ENCODE measurements at regions not wholly inside any gene's neighbourhood (a gene's known extent, or its start where the extent isn't known, plus 50 kb on each side); places are given as distances from the start of the nearest gene placed in this dataset.
"Not testable (repeated sequence)": the region's sequence is repeated elsewhere in the genome, so short reads cannot be mapped to it uniquely, and the experiment has no call there.

DNA sequence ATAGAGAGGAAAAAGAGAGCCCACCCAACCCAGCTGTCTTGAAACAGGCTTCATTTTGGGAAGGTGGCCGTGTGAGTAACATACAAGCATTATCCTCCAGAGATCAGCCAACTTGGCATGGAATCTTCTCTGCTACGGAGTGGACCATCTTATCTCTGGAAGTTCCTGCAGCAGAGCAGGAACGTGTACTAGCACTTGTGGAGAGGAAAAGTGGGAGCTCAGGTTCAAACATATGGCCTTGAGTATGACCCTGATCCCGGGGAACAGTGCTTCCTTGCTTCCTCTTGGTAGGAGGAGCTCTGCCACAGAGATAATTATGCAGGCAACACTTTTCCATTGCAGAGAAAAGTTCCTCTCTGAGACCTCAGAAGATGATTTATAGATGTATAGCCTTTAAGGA is 490.4 kb upstream of the ACO1 start:
- no peak for TF ChIP-seq ZNF274 (IDR thresholded peaks at IDR 0.05; ENCODE audit: low read depth, low read length)
- H3K4me3 ChIP-seq (ENCODE audit: low read length) = no peak overlapping the region

DNA sequence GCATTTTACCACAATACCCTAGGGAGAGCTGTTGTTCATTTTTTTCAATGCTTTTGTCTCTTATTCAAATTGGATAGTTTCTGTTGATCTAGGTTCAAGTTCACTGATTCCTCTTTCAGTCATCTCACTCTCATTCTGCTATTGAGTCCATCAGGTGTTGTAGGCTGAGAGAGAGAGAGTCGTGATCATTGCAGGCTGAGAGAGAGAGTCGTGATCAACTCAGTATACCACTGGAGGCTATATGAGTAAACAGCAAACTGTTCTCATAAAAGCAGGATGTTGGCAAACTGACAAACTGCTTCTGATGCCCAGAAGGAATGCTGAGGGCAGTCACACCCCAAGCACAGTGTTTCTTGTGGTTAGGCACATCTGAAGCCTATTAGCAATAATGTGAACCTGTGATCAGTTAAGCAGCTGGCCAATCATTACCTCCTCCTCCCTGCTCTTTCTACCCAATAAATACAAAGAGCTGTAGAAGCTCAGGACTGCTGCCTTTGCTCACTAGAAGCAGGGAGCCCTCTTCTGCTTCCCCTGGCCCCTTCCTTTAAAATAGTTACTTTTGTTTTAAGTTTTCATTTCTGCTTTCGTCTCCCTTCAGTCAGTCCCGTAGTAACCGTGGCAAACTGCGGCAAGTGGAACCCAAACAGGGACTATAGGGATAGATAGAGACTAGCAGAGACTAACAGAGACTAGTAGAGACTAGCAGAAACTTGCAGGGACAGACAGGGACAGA is 476.1 kb upstream of the ACO1 start:
- no peak overlapping the region for H3K4me3 ChIP-seq (ENCODE audit: low read length)
- TF ChIP-seq ZNF274 (IDR thresholded peaks at IDR 0.05; ENCODE audit: low read depth, low read length) = no peak

DNA sequence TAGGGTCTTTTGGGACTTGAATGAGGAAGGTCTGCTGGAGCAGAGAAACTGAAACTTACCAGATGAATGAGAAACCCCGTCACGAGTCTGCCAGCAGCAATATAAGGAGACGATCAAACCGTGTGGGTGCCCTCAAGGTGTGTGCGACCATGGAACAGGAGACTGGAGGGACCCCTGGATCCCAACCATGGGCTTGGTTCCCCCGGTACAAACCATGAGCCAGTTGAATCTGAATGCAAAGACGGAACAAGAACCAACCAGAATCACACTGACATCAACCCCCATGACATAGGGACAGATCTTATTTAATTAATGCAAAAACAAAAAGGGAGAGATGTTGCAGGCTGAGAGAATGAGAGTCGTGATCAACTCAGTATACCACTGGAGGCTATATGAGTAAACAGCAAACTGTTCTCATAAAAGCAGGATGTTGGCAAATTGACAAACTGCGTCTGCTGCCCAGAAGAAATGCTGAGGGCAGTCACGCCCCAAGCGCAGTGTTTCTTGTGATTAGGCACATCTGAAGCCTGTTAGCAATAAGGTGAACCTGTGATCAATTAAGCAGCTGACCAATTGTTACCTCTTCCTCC is 475.5 kb upstream of the ACO1 start:
- H3K4me3 ChIP-seq (ENCODE audit: low read length) = no peak overlapping the region
- TF ChIP-seq ZNF274 (IDR thresholded peaks at IDR 0.05; ENCODE audit: low read depth, low read length) = no peak

DNA sequence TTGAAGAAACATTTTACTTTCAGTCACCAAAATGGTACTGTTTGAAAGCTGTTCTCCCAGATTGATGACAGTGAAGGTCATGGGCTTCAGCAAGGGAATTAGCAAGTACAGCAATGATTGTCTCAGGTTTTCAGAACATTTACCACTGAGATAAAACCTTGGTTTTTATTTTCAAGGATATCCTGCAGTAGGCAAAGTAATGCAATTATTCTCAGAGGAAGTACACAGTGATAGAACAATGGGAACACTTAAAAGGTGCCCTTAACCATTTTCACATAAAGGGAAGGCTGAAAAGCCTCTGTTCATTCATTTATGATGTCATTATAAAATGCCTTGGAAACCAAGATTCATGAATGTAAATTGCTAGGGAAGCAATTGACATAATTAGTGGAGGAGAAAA is 471.8 kb upstream of the ACO1 start:
- no peak overlapping the region for H3K4me3 ChIP-seq (ENCODE audit: low read length)
- TF ChIP-seq ZNF274 (IDR thresholded peaks at IDR 0.05; ENCODE audit: low read depth, low read length) = no peak

DNA sequence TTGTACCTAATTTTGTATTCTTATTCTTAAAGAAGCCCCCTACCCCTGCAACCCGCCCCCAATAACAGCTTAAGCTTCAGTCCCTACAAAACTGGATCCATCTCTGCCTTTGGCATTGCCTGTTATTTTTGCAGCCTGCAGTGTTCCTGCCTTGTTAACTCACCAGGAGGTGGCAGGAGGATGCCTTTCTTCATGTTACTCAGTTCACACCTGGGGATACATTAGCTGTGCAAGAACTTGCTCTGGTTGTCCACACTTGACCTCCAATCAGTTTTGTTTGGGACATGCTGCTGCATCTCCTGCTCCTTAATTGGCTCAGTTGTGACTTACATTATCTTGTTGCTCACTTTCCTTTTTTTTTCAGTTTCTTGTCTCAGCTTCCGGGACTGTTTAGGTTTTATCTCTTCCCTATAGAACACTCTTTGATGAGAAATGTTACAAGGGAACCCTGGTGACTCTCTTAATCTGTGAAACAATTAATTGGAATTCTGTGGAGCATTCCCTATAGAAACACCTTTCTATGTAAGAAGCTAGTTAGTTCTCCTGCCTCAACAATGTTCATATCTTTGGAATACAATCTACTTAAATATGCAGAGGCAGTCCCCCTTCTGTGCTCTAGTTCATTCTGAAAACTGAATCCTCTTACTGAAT is 467.7 kb upstream of the ACO1 start:
- H3K4me3 ChIP-seq (ENCODE audit: low read length) = no peak overlapping the region
- TF ChIP-seq ZNF274 (IDR thresholded peaks at IDR 0.05; ENCODE audit: low read depth, low read length) = no peak

DNA sequence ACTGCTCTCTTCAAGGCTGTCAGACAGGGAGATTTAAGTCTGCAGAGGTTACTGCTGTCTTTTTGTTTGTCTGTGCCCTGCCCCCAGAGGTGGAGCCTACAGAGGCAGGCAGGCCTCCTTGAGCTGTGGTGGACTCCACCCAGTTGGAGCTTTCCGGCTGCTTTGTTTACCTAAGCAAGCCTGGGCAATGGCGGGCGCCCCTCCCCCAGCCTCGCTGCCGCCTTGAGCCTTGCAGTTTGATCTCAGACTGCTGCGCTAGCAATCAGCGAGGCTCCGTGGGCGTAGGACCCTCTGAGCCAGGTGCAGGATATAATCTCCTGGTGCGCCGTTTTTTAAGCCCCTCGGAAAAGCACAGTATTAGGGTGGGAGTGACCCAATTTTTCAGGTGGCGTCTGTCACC is 446.7 kb upstream of the ACO1 start:
- not testable (repeated sequence) for H3K4me3 ChIP-seq (ENCODE audit: low read length)

DNA sequence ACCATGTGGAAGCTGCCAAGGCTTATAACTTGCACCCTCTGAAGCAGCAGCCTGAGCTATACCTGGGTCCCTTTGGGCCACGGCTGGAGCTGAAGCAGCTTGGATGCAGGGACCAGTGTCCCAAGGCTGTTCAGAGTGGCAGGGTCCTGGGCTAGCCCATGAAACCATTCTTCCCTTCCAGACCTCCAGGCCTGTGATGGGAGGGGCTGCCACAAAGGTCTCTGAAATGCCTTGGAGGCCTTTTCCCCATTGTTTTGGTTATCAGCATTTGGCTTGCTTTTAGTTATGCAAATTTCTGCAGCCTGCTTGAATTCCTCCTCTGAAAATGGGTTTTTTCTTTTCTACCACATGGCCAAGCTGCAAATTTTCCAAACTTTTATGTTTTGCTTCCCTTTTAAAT is 433.7 kb upstream of the ACO1 start:
- no peak for TF ChIP-seq ZNF274 (IDR thresholded peaks at IDR 0.05; ENCODE audit: low read depth, low read length)

DNA sequence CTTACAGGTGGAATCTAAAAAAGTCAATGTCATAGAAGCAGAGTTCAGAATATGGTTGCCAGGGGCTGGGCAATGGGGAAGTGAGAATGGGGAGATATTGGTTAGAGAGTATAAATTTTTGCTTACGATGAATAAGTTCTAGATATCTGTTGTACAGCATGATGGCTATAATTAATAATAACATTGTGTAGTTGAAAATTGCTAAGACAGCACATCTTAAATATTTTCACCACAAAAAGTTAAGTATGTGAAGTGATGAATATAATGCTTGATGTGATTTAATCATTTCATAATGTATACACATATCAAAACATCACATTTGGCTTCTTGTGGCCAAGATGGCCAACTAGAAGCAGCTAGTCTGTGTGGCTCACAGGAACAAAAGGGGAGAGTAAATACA is 425.9 kb upstream of the ACO1 start:
- H3K4me3 ChIP-seq (ENCODE audit: low read length) = no peak overlapping the region
- TF ChIP-seq ZNF274 (IDR thresholded peaks at IDR 0.05; ENCODE audit: low read depth, low read length) = no peak

More for the DNA sequence above, 433.7 kb upstream of the ACO1 start:
- H3K4me3 ChIP-seq (ENCODE audit: low read length) = no peak overlapping the region

DNA sequence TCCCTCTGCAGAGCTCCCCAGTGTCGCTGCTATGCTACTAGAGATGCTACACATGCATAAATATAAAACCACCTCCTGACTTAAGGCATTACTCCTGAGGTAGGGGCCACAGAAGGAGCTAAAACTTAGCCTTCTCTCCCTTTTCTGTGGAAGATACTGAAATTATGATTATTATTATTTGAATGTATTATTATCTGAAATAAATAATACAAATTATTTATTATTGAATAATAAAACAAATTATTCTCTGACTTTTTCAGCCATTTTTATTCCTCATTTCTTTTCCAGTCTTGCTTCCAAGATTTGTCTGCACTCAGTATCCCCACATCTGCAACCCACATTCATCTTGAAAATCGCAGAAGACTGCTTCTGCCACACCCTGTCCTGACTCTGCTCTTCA is 414.9 kb upstream of the ACO1 start:
- H3K4me3 ChIP-seq (ENCODE audit: low read length) = no peak overlapping the region
- TF ChIP-seq ZNF274 (IDR thresholded peaks at IDR 0.05; ENCODE audit: low read depth, low read length) = no peak

DNA sequence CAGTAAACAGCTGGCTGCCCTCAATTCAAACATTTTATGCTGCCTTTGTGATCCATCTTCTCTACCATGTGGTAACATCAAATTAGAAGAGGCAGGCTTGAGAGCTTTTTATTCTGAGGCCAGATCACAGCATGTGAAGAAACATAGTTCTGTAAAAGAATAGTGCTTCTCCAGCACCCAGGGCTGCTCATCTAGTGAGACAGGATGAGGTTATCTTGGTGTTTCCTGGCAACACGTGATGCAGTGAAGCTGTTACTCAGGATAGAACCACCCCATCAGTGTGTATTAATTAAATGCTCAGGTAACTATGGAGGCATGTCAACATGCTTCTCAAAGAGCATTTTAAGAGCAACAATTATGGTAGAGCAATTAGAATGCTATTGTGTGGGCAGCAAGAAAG is 400.5 kb upstream of the ACO1 start:
- no peak for TF ChIP-seq ZNF274 (IDR thresholded peaks at IDR 0.05; ENCODE audit: low read depth, low read length)
- no peak overlapping the region for H3K4me3 ChIP-seq (ENCODE audit: low read length)

DNA sequence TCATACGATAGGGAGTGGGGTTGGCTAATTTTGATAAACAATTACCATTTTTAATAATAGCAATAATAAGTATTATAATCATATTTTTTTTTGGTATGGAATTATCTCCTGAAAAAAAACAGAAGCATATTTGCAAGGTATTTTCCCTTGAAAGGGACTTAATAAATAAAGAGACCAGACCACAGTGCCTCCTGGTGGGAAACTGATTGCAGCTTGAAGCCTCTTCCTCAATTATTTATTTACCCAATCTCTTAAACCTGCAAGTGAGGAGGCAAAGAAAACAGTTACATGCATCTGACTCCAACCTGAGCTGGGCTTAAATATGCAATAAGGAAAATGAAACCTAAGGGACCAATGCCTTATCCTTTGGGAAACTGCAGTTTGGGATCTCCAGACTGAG is 388.1 kb upstream of the ACO1 start:
- H3K4me3 ChIP-seq (ENCODE audit: low read length) = no peak overlapping the region
- no peak for TF ChIP-seq ZNF274 (IDR thresholded peaks at IDR 0.05; ENCODE audit: low read depth, low read length)

DNA sequence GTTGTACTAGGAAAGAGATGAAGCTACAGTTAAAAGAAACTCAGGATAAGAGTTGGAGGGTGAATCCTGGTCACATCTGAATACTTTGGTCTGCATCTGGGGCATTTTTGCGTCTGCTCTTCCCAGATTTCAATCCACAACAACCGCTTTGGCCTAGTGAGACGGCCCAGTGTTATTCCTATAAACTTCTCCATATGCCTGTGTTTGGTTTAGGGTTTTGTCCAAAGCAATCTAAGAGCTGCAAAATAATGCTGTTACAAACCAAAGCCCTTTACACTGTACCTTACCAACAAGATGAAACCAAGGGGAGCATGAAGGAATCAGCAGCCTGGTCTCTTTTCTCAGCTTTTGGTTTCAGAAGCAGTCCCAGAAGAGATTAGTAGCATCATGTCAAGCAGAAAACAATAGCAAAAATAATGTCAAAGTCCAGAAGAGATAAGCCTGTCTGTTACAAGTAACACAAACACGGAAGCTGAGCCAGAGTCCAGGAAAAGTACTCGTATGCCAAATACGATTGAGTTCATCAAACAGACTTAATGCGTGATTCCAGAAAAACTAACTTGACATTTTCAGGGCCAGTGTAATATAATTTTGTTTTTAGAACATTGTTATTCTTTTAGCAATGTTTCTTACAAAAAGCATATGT is 379.9 kb upstream of the ACO1 start:
- H3K4me3 ChIP-seq (ENCODE audit: low read length) = no peak overlapping the region
- no peak for TF ChIP-seq ZNF274 (IDR thresholded peaks at IDR 0.05; ENCODE audit: low read depth, low read length)

DNA sequence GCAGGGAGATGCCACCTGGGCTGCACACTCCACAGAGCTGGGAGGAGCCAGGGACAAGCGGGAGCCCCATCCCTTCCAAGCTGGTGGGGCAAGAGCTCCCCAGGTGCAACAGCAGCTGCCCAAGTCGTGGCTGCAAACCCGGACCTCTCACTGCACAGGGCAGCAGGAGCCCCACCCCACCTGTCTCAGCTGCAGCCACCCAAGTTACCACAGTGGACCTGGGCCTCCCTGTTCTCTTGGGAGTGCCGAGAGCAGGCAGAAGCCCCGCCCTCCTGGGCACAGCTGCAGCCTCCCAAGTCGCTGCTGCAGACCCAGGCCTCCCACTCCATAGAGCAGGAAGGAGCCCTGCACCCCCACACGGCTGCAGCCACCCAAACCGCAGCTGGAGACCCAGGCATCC is 374.1 kb upstream of the ACO1 start:
- no peak for TF ChIP-seq ZNF274 (IDR thresholded peaks at IDR 0.05; ENCODE audit: low read depth, low read length)
- no peak overlapping the region for H3K4me3 ChIP-seq (ENCODE audit: low read length)

DNA sequence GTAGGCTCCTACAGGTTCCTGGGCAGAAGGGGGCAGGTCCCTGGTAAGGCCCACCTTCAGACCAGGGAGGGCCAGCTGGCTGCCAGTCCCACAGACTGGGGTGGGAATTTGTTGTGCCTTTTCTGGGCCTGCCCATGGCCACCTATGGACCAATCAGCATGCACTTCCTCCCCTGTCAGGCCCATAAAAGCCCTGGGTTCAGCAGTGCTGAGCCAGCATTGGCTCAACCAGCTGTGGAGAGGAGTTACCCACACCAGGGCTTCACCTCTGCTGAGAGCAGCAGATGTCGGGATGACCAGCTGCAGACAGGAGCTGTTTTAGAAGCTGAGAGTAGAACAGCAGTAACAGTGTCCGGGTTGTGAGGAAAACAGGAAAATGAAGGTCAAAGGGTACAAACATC is 373.4 kb upstream of the ACO1 start:
- TF ChIP-seq ZNF274 (IDR thresholded peaks at IDR 0.05; ENCODE audit: low read depth, low read length) = no peak
- H3K4me3 ChIP-seq (ENCODE audit: low read length) = no peak overlapping the region

DNA sequence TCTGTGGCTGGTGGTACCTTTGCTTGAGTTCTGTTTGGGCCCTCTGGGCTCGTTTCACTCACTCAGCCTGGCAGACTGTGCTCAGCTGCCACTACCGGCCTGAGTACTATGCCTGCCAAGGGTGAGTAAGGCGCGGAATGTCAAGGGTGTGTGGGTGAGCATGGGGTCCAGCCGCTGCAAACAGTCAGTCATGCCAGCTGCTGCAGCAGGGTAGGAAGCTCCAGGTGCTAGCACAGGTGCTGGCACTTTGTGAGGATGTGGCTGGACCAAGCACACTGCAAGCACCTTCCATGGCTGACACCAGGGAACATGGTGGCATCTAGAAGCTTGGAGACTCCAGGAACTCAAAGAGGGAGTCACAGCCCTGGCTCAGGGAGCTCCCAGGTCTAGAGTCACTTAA is 368.6 kb upstream of the ACO1 start:
- H3K4me3 ChIP-seq (ENCODE audit: low read length) = no peak overlapping the region
- no peak for TF ChIP-seq ZNF274 (IDR thresholded peaks at IDR 0.05; ENCODE audit: low read depth, low read length)

Data from GM08714 (cell line).